ENCODE measurements at regions not wholly inside any gene's neighbourhood (a gene's known extent, or its start where the extent isn't known, plus 50 kb on each side); places are given as distances from the start of the nearest gene placed in this dataset.
"Not testable (repeated sequence)": the region's sequence is repeated elsewhere in the genome, so short reads cannot be mapped to it uniquely, and the experiment has no call there.

DNA sequence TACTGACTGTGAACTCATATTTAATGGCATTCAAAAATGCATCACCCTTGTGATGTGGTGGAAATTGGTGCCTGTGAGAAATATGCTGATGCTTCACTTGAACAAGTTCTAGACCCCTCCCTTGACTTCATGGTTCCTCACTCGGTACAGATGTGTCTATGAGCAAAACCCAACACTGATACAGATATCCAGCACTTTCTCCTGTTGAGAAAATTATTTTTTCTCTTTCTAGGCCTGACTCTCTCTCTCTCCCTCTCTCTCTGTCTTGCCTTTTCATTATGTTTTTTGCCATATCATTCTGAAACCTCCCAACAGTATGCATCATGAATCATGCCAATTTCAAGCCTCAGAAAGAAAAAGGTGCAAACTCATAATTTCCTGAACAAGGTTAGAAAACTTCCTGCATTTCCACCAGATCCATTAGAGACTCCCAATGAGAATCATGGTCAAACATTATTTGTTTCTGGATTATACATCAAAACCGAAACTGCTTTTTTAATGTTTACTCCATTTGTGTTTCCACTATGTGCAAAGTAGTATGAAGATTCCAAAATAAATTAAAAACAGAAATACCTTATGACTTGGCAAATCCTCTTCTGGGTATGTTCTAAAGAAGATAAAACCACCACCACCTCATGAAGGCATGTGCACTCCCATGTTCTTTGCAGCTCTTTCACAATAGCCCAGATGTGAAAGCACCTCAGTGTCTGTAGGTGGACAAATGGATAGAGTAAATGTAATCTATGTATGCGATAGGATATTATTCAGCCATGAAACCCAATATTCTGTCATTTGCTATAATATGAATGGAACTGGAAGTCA lies 543.6 kb downstream of the TMEM121 start:
- no peaks in the 10 kb centered on the region for H3K4me1 ChIP-seq
- H3K27me3 ChIP-seq (ENCODE audit: insufficient read depth in 3 of 3, low read length in 2 of 3) = no peaks in the 10 kb centered on the region

DNA sequence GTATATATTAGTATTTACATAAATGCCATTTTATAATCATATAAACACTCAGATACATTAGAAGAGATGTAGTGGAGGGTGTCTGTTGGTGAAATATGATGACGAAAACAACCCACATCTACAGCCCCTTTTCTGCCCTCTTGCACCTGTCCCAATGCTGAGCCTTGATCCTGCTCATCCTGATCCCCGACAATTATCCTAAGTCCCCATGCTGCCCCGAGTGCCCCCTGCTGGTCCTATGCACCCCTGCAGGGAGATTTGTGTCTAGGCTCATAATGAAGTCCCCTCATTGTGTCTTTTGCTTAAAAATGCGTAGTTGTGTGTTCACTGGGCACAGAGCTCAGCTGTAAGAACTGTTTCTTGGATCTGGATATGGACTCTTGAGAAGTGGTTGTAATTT lies 554.5 kb downstream of the TMEM121 start:
- H3K4me1 ChIP-seq = no peaks in the 10 kb centered on the region
- no peak overlapping the region for H3K27ac ChIP-seq
- WGBS, 3 donors = 58% methylated on average over 4 of the region's 4 CpGs; no CpG with 5 or more reads in 2 of the 3 donors
- no peaks in the 10 kb centered on the region for H3K9me3 ChIP-seq
- H3K36me3 ChIP-seq (ENCODE audit: insufficient read depth in 1 of 2, low read depth in 1 of 2) = no peaks in the 10 kb centered on the region
- H3K4me3 ChIP-seq = no peak overlapping the region
- intact Hi-C loops (cut with DNase I) = no loop called here
- TF ChIP-seq, protein P1, sequence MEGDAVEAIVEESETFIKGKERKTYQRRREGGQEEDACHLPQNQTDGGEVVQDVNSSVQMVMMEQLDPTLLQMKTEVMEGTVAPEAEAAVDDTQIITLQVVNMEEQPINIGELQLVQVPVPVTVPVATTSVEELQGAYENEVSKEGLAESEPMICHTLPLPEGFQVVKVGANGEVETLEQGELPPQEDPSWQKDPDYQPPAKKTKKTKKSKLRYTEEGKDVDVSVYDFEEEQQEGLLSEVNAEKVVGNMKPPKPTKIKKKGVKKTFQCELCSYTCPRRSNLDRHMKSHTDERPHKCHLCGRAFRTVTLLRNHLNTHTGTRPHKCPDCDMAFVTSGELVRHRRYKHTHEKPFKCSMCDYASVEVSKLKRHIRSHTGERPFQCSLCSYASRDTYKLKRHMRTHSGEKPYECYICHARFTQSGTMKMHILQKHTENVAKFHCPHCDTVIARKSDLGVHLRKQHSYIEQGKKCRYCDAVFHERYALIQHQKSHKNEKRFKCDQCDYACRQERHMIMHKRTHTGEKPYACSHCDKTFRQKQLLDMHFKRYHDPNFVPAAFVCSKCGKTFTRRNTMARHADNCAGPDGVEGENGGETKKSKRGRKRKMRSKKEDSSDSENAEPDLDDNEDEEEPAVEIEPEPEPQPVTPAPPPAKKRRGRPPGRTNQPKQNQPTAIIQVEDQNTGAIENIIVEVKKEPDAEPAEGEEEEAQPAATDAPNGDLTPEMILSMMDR (IDR thresholded peaks at IDR 0.05) = no peak
- ATAC-seq (no peak), DNase-seq (no peak)
- H3K27me3 ChIP-seq (ENCODE audit: insufficient read depth in 3 of 3, low read length in 2 of 3) = no peaks in the 10 kb centered on the region

More for the DNA sequence above, 543.6 kb downstream of the TMEM121 start:
- TF ChIP-seq, protein P1 (IDR thresholded peaks at IDR 0.05) = no peak
- DNase-seq = no peak
- H3K36me3 ChIP-seq (ENCODE audit: insufficient read depth in 1 of 2, low read depth in 1 of 2) = no peaks in the 10 kb centered on the region
- no peak overlapping the region for H3K27ac ChIP-seq
- no peak overlapping the region for H3K4me3 ChIP-seq
- ATAC-seq = no peak
- H3K9me3 ChIP-seq = no peaks in the 10 kb centered on the region
- 49 to 52% (median 51%) methylated on average over 3 of the region's 3 CpGs for WGBS, 3 donors
- intact Hi-C loops (cut with DNase I) = no loop called here

DNA sequence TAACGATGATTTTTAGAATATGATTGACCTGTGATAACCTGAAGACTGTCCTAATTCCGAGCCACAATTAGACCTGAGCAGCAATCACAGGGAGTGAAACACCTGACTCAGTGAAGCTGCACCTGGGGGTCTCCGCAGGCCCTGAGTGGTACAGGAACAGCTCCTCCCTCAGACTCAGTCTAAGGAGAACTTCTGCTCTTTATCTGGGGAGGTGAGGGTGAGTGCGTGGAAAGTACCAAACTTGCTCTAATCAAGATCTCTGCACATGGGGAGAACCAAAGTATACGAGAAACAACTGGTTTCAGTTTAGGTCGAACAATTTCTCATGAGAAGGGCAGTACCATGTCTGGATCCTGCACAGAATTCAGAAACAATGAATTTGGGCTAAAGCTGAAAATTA lies 555.3 kb downstream of the TMEM121 start:
- DNase-seq; H3K36me3 ChIP-seq (ENCODE audit: insufficient read depth in 1 of 2, low read depth in 1 of 2); ATAC-seq; H3K4me1 ChIP-seq; H3K27me3 ChIP-seq (ENCODE audit: insufficient read depth in 3 of 3, low read length in 2 of 3); H3K4me3 ChIP-seq; intact Hi-C loops (cut with DNase I); H3K9me3 ChIP-seq; H3K27ac ChIP-seq: not testable (repeated sequence)
- 51 to 55% (median 52%) methylated on average over 3 to 4 of the region's 6 CpGs for WGBS, 3 donors

DNA sequence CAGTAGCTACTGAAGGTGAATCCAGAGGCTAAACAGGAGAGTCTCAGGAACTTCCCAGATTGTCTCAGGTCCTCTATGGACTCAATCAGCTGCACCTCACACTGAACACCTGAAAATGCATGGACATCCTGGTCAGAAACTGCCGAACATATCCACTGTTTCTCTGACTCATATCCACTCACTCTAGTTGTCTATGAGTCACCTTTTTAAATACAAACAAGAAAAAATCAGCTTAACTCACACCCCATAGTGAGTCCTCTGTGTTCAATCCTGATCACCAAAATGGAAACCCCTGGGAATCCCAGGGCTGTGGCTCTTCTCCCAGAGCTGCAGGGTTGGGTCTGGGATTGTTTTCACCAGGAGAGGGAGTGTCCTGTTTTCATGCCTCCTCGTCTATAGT lies 556.7 kb downstream of the TMEM121 start:
- intact Hi-C loops (cut with DNase I) = no loop called here
- H3K27me3 ChIP-seq (ENCODE audit: insufficient read depth in 3 of 3, low read length in 2 of 3) = no peaks in the 10 kb centered on the region
- H3K4me1 ChIP-seq = no peaks in the 10 kb centered on the region
- TF ChIP-seq, protein P1 (IDR thresholded peaks at IDR 0.05) = no peak
- no peaks in the 10 kb centered on the region for H3K36me3 ChIP-seq (ENCODE audit: insufficient read depth in 1 of 2, low read depth in 1 of 2)
- WGBS, 3 donors = 60% methylated on average over 2 of the region's 2 CpGs; no CpG with 5 or more reads in 2 of the 3 donors
- no peak overlapping the region for H3K4me3 ChIP-seq
- DNase-seq = no peak
- H3K9me3 ChIP-seq = no peaks in the 10 kb centered on the region
- no peak for ATAC-seq
- H3K27ac ChIP-seq = no peak overlapping the region

DNA sequence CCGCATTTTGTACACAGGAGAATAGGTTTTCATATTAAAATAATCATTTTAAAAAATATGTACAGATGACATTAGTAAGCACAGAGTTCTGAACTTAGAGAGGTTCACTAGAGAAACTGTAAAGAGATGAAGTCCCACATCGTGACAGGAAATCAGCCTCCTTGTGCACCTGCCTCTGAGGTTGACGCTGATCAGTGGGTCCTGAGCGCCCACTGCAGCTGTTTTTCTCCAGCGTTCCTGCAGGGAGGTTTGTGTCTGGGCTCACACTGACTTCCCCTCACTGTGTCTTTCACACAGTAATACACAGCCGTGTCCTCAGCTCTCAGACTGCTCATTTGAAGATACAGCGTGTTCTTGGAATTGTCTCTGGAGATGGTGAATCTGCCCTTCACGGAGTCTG lies 561.5 kb downstream of the TMEM121 start:
- TF ChIP-seq, protein P1 (IDR thresholded peaks at IDR 0.05) = no peak
- intact Hi-C loops (cut with DNase I) = no loop called here
- WGBS, 3 donors = 66% methylated on average over 8 of the region's 8 CpGs; no CpG with 5 or more reads in 2 of the 3 donors

DNA sequence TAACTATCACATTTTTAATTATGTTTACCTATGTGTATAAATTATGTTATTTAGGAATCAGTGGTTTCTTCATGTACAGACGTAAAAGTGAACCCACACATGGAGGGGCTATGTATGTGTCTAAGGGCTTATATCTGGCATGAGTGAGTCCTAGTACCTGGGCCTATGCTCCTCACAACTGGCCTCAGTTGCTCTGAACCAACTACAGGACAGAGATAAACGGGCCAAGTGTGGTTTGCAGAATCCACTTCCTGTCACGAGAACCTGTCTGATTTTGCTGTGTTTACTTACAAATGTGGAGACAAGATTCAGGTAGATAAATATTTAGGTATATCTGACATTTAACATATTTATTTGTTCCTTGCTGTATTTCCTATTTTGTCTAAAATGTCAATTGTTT lies 562.5 kb downstream of the TMEM121 start:
- 63% methylated on average over 3 of the region's 3 CpGs; no CpG with 5 or more reads in 2 of the 3 donors for WGBS, 3 donors
- not testable (repeated sequence) for H3K36me3 ChIP-seq (ENCODE audit: insufficient read depth in 1 of 2, low read depth in 1 of 2); ATAC-seq

More for the DNA sequence above, 561.5 kb downstream of the TMEM121 start:
- Histone ChIP-seq H3K4me3 (no peak overlapping the region), H3K27ac (no peak overlapping the region), H3K27me3 (ENCODE audit: insufficient read depth in 3 of 3, low read length in 2 of 3) (no peaks in the 10 kb centered on the region), H3K4me1 (no peaks in the 10 kb centered on the region), H3K36me3 (ENCODE audit: insufficient read depth in 1 of 2, low read depth in 1 of 2) (no peaks in the 10 kb centered on the region), H3K9me3 (no peaks in the 10 kb centered on the region)
- ATAC-seq = no peak
- DNase-seq = no peak

More for the DNA sequence above, 562.5 kb downstream of the TMEM121 start:
- intact Hi-C loops (cut with DNase I); H3K4me3 ChIP-seq; DNase-seq; H3K9me3 ChIP-seq; H3K27ac ChIP-seq; H3K27me3 ChIP-seq (ENCODE audit: insufficient read depth in 3 of 3, low read length in 2 of 3); H3K4me1 ChIP-seq: not testable (repeated sequence)
